ENCODE measurements at regions not wholly inside any gene's neighbourhood (a gene's known extent, or its start where the extent isn't known, plus 50 kb on each side); places are given as distances from the start of the nearest gene placed in this dataset.

- DNase-seq (no peak), FAIRE-seq (no peak)
- H3K27ac ChIP-seq (ENCODE audit: low read depth in 1 of 3, low read length in 2 of 3) = no peak overlapping the region
- no peaks in the 10 kb centered on the region for H3K4me1 ChIP-seq (ENCODE audit: control insufficient read depth in 3 of 3, insufficient read depth in 2 of 3, low read depth in 1 of 3, low read length in 2 of 3)
- no peak overlapping the region for H3K4me3 ChIP-seq (ENCODE audit: low read depth in 1 of 3, low read length in 3 of 3)
- no peaks in the 10 kb centered on the region for H3K36me3 ChIP-seq (ENCODE audit: control insufficient read depth in 3 of 3, insufficient read depth in 2 of 3, low read depth in 1 of 3, low read length in 3 of 3)
- peaks cover 0 to 4% (median 0%) of the 10 kb centered on the region in 3 donors for H3K27me3 ChIP-seq (ENCODE audit: control insufficient read depth in 3 of 3, insufficient read depth in 3 of 3, low read length in 3 of 3)
- 29 to 66% (median 58%) methylated on average over 5 of the region's 5 CpGs for WGBS, 3 donors
- no peaks in the 10 kb centered on the region for H3K9me3 ChIP-seq (ENCODE audit: control insufficient read depth in 2 of 2, insufficient read depth in 1 of 2, low read depth in 1 of 2, low read length in 1 of 2)
Observed at GRCh38 chr16:48052731-48053417, 102.9 kb downstream of the ABCC12 start.

DNA sequence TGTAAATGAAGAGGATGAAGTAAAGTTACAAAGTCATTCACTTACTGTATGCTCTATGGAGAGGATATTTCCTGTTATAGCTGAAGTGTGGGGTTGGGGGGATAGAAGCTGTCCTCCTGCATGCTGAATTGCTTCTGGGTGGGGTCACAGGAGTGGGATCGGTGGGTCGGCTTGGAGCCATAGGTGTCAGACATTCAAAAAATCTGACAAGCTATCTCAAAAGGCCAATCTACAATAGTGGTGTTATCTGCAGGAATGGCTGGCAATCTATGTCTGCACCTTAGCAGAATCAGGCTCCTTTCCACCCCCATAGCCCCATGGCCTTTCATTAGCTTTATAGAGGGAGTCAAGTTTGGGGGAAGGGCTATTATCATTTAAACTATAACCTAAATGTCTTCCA, 104.9 kb downstream of the ABCC12 start:
- FAIRE-seq = no peak
- H3K9me3 ChIP-seq (ENCODE audit: control insufficient read depth in 2 of 2, insufficient read depth in 1 of 2, low read depth in 1 of 2, low read length in 1 of 2) = no peaks in the 10 kb centered on the region
- WGBS, 3 donors = 79 to 88% (median 85%) methylated on average over 2 of the region's 2 CpGs
- H3K4me1 ChIP-seq (ENCODE audit: control insufficient read depth in 3 of 3, insufficient read depth in 2 of 3, low read depth in 1 of 3, low read length in 2 of 3) = no peaks in the 10 kb centered on the region
- no peaks in the 10 kb centered on the region for H3K36me3 ChIP-seq (ENCODE audit: control insufficient read depth in 3 of 3, insufficient read depth in 2 of 3, low read depth in 1 of 3, low read length in 3 of 3)
- H3K27ac ChIP-seq (ENCODE audit: low read depth in 1 of 3, low read length in 2 of 3) = no peak overlapping the region
- H3K4me3 ChIP-seq (ENCODE audit: low read depth in 1 of 3, low read length in 3 of 3) = no peak overlapping the region
- H3K27me3 ChIP-seq (ENCODE audit: control insufficient read depth in 3 of 3, insufficient read depth in 3 of 3, low read length in 3 of 3) = peaks cover 0 to 4% (median 0%) of the 10 kb centered on the region in 3 donors
- no peak for DNase-seq

DNA sequence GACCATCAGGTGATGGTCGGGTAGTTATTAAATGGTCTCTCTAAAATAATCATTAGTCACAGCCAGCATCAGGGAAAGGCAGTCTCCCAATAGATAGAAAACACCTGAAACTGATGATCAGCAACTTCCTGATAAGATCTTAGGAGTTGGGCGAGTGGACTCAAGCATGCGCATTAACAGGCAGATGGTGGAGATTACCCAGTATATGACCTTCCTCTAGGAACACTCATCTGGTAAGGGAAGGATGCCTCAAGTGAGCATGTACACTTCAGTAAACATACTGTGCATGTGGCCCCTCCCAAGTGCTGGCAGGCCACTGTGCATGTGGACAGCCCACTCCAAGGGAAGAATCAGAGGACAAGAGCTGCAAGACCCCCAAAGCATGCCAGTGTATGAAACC, 105.9 kb downstream of the ABCC12 start:
- no peak overlapping the region for H3K4me3 ChIP-seq (ENCODE audit: low read depth in 1 of 3, low read length in 3 of 3)
- FAIRE-seq (no peak), DNase-seq (no peak)
- H3K9me3 ChIP-seq (ENCODE audit: control insufficient read depth in 2 of 2, insufficient read depth in 1 of 2, low read depth in 1 of 2, low read length in 1 of 2) = no peaks in the 10 kb centered on the region
- H3K4me1 ChIP-seq (ENCODE audit: control insufficient read depth in 3 of 3, insufficient read depth in 2 of 3, low read depth in 1 of 3, low read length in 2 of 3) = no peaks in the 10 kb centered on the region
- no peaks in the 10 kb centered on the region for H3K27me3 ChIP-seq (ENCODE audit: control insufficient read depth in 3 of 3, insufficient read depth in 3 of 3, low read length in 3 of 3)
- no peaks in the 10 kb centered on the region for H3K36me3 ChIP-seq (ENCODE audit: control insufficient read depth in 3 of 3, insufficient read depth in 2 of 3, low read depth in 1 of 3, low read length in 3 of 3)
- WGBS, 3 donors = 17 to 48% (median 29%) methylated on average over 3 of the region's 3 CpGs
- H3K27ac ChIP-seq (ENCODE audit: low read depth in 1 of 3, low read length in 2 of 3) = no peak overlapping the region

DNA sequence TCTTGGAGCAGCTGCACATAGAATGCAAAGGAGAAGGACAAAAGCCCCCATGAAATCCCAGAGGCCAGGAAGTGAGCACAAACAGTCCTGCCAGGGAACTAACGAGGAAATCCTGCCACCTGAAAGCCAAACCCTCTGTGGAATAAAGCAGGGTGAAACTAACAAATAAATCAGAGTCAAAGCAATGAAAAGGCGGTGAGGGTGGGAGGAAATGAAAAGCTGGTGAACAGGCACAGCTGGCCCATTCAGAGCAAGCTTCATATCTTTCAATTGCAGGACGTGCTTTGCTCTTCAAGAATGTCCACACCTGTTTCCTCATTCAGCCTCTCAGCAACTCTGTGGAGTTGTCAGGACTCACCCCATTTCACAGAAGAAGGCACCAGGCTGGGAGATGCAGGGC, 108.1 kb downstream of the ABCC12 start:
- no peak overlapping the region for H3K4me3 ChIP-seq (ENCODE audit: low read depth in 1 of 3, low read length in 3 of 3)
- no peaks in the 10 kb centered on the region for H3K9me3 ChIP-seq (ENCODE audit: control insufficient read depth in 2 of 2, insufficient read depth in 1 of 2, low read depth in 1 of 2, low read length in 1 of 2)
- no peaks in the 10 kb centered on the region for H3K4me1 ChIP-seq (ENCODE audit: control insufficient read depth in 3 of 3, insufficient read depth in 2 of 3, low read depth in 1 of 3, low read length in 2 of 3)
- DNase-seq (no peak), FAIRE-seq (no peak)
- no peaks in the 10 kb centered on the region for H3K36me3 ChIP-seq (ENCODE audit: control insufficient read depth in 3 of 3, insufficient read depth in 2 of 3, low read depth in 1 of 3, low read length in 3 of 3)
- H3K27me3 ChIP-seq (ENCODE audit: control insufficient read depth in 3 of 3, insufficient read depth in 3 of 3, low read length in 3 of 3) = no peaks in the 10 kb centered on the region
- H3K27ac ChIP-seq (ENCODE audit: low read depth in 1 of 3, low read length in 2 of 3) = no peak overlapping the region
- WGBS, 3 donors = 21 to 23% (median 22%) methylated on average over 3 of the region's 3 CpGs

GRCh38 chr16:48047241-48047640, 108.6 kb downstream of the ABCC12 start:
- DNase-seq (no peak), FAIRE-seq (no peak)
- Histone ChIP-seq H3K36me3 (ENCODE audit: control insufficient read depth in 3 of 3, insufficient read depth in 2 of 3, low read depth in 1 of 3, low read length in 3 of 3) (no peaks in the 10 kb centered on the region), H3K27ac (ENCODE audit: low read depth in 1 of 3, low read length in 2 of 3) (no peak overlapping the region), H3K4me3 (ENCODE audit: low read depth in 1 of 3, low read length in 3 of 3) (no peak overlapping the region), H3K4me1 (ENCODE audit: control insufficient read depth in 3 of 3, insufficient read depth in 2 of 3, low read depth in 1 of 3, low read length in 2 of 3) (no peaks in the 10 kb centered on the region), H3K9me3 (ENCODE audit: control insufficient read depth in 2 of 2, insufficient read depth in 1 of 2, low read depth in 1 of 2, low read length in 1 of 2) (no peaks in the 10 kb centered on the region), H3K27me3 (ENCODE audit: control insufficient read depth in 3 of 3, insufficient read depth in 3 of 3, low read length in 3 of 3) (no peaks in the 10 kb centered on the region)
- WGBS, 3 donors = 67 to 79% (median 70%) methylated on average over 3 of the region's 3 CpGs

- no peak overlapping the region for H3K27ac ChIP-seq (ENCODE audit: low read depth in 1 of 3, low read length in 2 of 3)
- H3K9me3 ChIP-seq (ENCODE audit: control insufficient read depth in 2 of 2, insufficient read depth in 1 of 2, low read depth in 1 of 2, low read length in 1 of 2) = no peaks in the 10 kb centered on the region
- no peak overlapping the region for H3K4me3 ChIP-seq (ENCODE audit: low read depth in 1 of 3, low read length in 3 of 3)
- H3K4me1 ChIP-seq (ENCODE audit: control insufficient read depth in 3 of 3, insufficient read depth in 2 of 3, low read depth in 1 of 3, low read length in 2 of 3) = no peaks in the 10 kb centered on the region
- no peaks in the 10 kb centered on the region for H3K36me3 ChIP-seq (ENCODE audit: control insufficient read depth in 3 of 3, insufficient read depth in 2 of 3, low read depth in 1 of 3, low read length in 3 of 3)
- H3K27me3 ChIP-seq (ENCODE audit: control insufficient read depth in 3 of 3, insufficient read depth in 3 of 3, low read length in 3 of 3) = no peaks in the 10 kb centered on the region
- WGBS, 3 donors = 88% methylated on average over 1 of the region's 1 CpG
- FAIRE-seq (no peak), DNase-seq (no peak)
Observed at GRCh38 chr16:48044117-48044516, 111.7 kb downstream of the ABCC12 start.

GRCh38 chr16:48041981-48042421, 113.8 kb downstream of the ABCC12 start:
- H3K4me1 ChIP-seq (ENCODE audit: control insufficient read depth in 3 of 3, insufficient read depth in 2 of 3, low read depth in 1 of 3, low read length in 2 of 3) = no peaks in the 10 kb centered on the region
- 52 to 55% (median 55%) methylated on average over 10 of the region's 10 CpGs for WGBS, 3 donors
- H3K4me3 ChIP-seq (ENCODE audit: low read depth in 1 of 3, low read length in 3 of 3) = no peak overlapping the region
- no peaks in the 10 kb centered on the region for H3K27me3 ChIP-seq (ENCODE audit: control insufficient read depth in 3 of 3, insufficient read depth in 3 of 3, low read length in 3 of 3)
- DNase-seq = no peak
- no peaks in the 10 kb centered on the region for H3K36me3 ChIP-seq (ENCODE audit: control insufficient read depth in 3 of 3, insufficient read depth in 2 of 3, low read depth in 1 of 3, low read length in 3 of 3)
- no peak for FAIRE-seq
- H3K9me3 ChIP-seq (ENCODE audit: control insufficient read depth in 2 of 2, insufficient read depth in 1 of 2, low read depth in 1 of 2, low read length in 1 of 2) = no peaks in the 10 kb centered on the region
- no peak overlapping the region for H3K27ac ChIP-seq (ENCODE audit: low read depth in 1 of 3, low read length in 2 of 3)

- Histone ChIP-seq H3K9me3 (ENCODE audit: control insufficient read depth in 2 of 2, insufficient read depth in 1 of 2, low read depth in 1 of 2, low read length in 1 of 2) (peaks cover 0 to 1% of the 10 kb centered on the region in 2 donors), H3K27me3 (ENCODE audit: control insufficient read depth in 3 of 3, insufficient read depth in 3 of 3, low read length in 3 of 3) (no peaks in the 10 kb centered on the region), H3K4me3 (ENCODE audit: low read depth in 1 of 3, low read length in 3 of 3) (no peak overlapping the region), H3K4me1 (ENCODE audit: control insufficient read depth in 3 of 3, insufficient read depth in 2 of 3, low read depth in 1 of 3, low read length in 2 of 3) (no peaks in the 10 kb centered on the region), H3K36me3 (ENCODE audit: control insufficient read depth in 3 of 3, insufficient read depth in 2 of 3, low read depth in 1 of 3, low read length in 3 of 3) (no peaks in the 10 kb centered on the region), H3K27ac (ENCODE audit: low read depth in 1 of 3, low read length in 2 of 3) (no peak overlapping the region)
- DNase-seq = no peak
- no peak for FAIRE-seq
- 48 to 91% (median 49%) methylated on average over 4 of the region's 4 CpGs for WGBS, 3 donors
Observed at GRCh38 chr16:48035142-48035541, 120.7 kb downstream of the ABCC12 start.

- H3K4me1 ChIP-seq (ENCODE audit: control insufficient read depth in 3 of 3, insufficient read depth in 2 of 3, low read depth in 1 of 3, low read length in 2 of 3) = no peaks in the 10 kb centered on the region
- DNase-seq (no peak), FAIRE-seq (no peak)
- H3K9me3 ChIP-seq (ENCODE audit: control insufficient read depth in 2 of 2, insufficient read depth in 1 of 2, low read depth in 1 of 2, low read length in 1 of 2) = peaks cover 0 to 1% of the 10 kb centered on the region in 2 donors
- H3K36me3 ChIP-seq (ENCODE audit: control insufficient read depth in 3 of 3, insufficient read depth in 2 of 3, low read depth in 1 of 3, low read length in 3 of 3) = no peaks in the 10 kb centered on the region
- H3K27me3 ChIP-seq (ENCODE audit: control insufficient read depth in 3 of 3, insufficient read depth in 3 of 3, low read length in 3 of 3) = no peaks in the 10 kb centered on the region
- 65 to 80% (median 75%) methylated on average over 6 of the region's 6 CpGs for WGBS, 3 donors
- no peak overlapping the region for H3K27ac ChIP-seq (ENCODE audit: low read depth in 1 of 3, low read length in 2 of 3)
- no peak overlapping the region for H3K4me3 ChIP-seq (ENCODE audit: low read depth in 1 of 3, low read length in 3 of 3)
Observed at GRCh38 chr16:48030926-48031325, 124.9 kb downstream of the ABCC12 start.

Measured in small intestine (tissue), 7 donors.